ENCODE measurements at regions not wholly inside any gene's neighbourhood (a gene's known extent, or its start where the extent isn't known, plus 50 kb on each side); places are given as distances from the start of the nearest gene placed in this dataset.
"Not testable (repeated sequence)": the region's sequence is repeated elsewhere in the genome, so short reads cannot be mapped to it uniquely, and the experiment has no call there.

DNA sequence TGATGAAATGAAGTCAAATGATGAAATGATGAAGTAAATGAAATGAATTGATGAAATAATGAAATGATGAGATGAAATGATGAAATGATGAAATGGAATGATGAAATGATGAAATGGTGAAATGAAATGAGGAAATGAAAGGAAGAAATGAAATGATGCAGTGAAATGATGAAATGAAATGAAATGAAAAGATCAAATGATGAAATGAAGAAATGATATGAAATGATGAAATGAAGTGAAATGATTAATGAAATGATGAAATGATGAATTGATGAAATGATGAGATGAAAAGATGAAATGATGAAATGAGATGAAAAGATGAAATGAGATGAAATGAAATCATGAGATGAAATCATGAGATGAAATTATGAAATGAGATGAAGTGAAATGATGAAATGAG is 139.2 kb upstream of the ERV3-1 start:
- H3K36me3 ChIP-seq (replicated peaks in 1 of 2; ENCODE audit: control extremely low read depth in 1 of 2, control insufficient read depth in 1 of 2, extremely low read depth in 1 of 2, insufficient read depth in 2 of 2, low read length in 1 of 2); DNase-seq; H3K27me3 Mint-ChIP-seq; H3K27ac ChIP-seq (ENCODE audit: low read length in 2 of 2); H3K4me3 Mint-ChIP-seq; H2AFZ ChIP-seq (ENCODE audit: insufficient read depth, low read depth, low read length, poor library complexity, severe bottlenecking); CTCF ChIA-PET; H3K4me2 ChIP-seq (replicated peaks; ENCODE audit: low read depth, low read length, poor library complexity, severe bottlenecking); H4K20me1 ChIP-seq (ENCODE audit: control insufficient read depth, insufficient read depth, low read length, poor library complexity, severe bottlenecking); intact Hi-C loops (cut with micrococcal nuclease); H3K4me1 ChIP-seq (ENCODE audit: control insufficient read depth in 2 of 2, insufficient read depth in 2 of 2, low read length in 2 of 2); H3K9me3 Mint-ChIP-seq (ENCODE audit: insufficient read depth); H3K27ac Mint-ChIP-seq; H3K27me3 ChIP-seq (replicated peaks in 1 of 4; ENCODE audit: control extremely low read depth in 1 of 4, control insufficient read depth in 3 of 4, insufficient read depth in 4 of 4, low read length in 3 of 4); H3K9ac ChIP-seq (ENCODE audit: low read length); H3K4me3 ChIP-seq (ENCODE audit: control extremely low read depth in 1 of 5, extremely low read depth in 1 of 5, insufficient read depth in 1 of 5, low read depth in 2 of 5, low read length in 4 of 5); H3K79me2 ChIP-seq (ENCODE audit: control insufficient read depth, insufficient read depth, low read length); ATAC-seq (ENCODE audit: low read depth); H3K4me1 Mint-ChIP-seq; POLR2A ChIA-PET; H3K9me3 ChIP-seq (ENCODE audit: control extremely low read depth in 1 of 3, control insufficient read depth in 2 of 3, insufficient read depth in 1 of 3, low read length in 2 of 3): not testable (repeated sequence)

- no CpG with 5 or more reads among the region's 1 CpG for WGBS (ENCODE audit: insufficient coverage)
- H3K27ac Mint-ChIP-seq: not testable (repeated sequence)
Measured at GRCh38 chr7:65145008-65145407, 138.5 kb upstream of the ERV3-1 start.

GRCh38 chr7:65144557-65144956 is 138.1 kb upstream of the ERV3-1 start:
- H3K4me3 Mint-ChIP-seq; H3K9ac ChIP-seq (ENCODE audit: low read length); H3K79me2 ChIP-seq (ENCODE audit: control insufficient read depth, insufficient read depth, low read length); intact Hi-C loops (cut with micrococcal nuclease); H3K9me3 Mint-ChIP-seq (ENCODE audit: insufficient read depth); H3K4me1 ChIP-seq (ENCODE audit: control insufficient read depth in 2 of 2, insufficient read depth in 2 of 2, low read length in 2 of 2); CTCF ChIA-PET; DNase-seq; H3K4me2 ChIP-seq (replicated peaks; ENCODE audit: low read depth, low read length, poor library complexity, severe bottlenecking); H3K27me3 Mint-ChIP-seq; H3K36me3 ChIP-seq (replicated peaks in 1 of 2; ENCODE audit: control extremely low read depth in 1 of 2, control insufficient read depth in 1 of 2, extremely low read depth in 1 of 2, insufficient read depth in 2 of 2, low read length in 1 of 2); H3K27me3 ChIP-seq (replicated peaks in 1 of 4; ENCODE audit: control extremely low read depth in 1 of 4, control insufficient read depth in 3 of 4, insufficient read depth in 4 of 4, low read length in 3 of 4); H4K20me1 ChIP-seq (ENCODE audit: control insufficient read depth, insufficient read depth, low read length, poor library complexity, severe bottlenecking); H3K27ac ChIP-seq (ENCODE audit: low read length in 2 of 2); H3K4me1 Mint-ChIP-seq; H3K9me3 ChIP-seq (ENCODE audit: control extremely low read depth in 1 of 3, control insufficient read depth in 2 of 3, insufficient read depth in 1 of 3, low read length in 2 of 3); H3K27ac Mint-ChIP-seq; ATAC-seq (ENCODE audit: low read depth); H2AFZ ChIP-seq (ENCODE audit: insufficient read depth, low read depth, low read length, poor library complexity, severe bottlenecking); H3K4me3 ChIP-seq (ENCODE audit: control extremely low read depth in 1 of 5, extremely low read depth in 1 of 5, insufficient read depth in 1 of 5, low read depth in 2 of 5, low read length in 4 of 5); POLR2A ChIA-PET: not testable (repeated sequence)
- WGBS (ENCODE audit: insufficient coverage): 100% methylated on average over 2 of the region's 2 CpGs

More at GRCh38 chr7:65145008-65145407, 138.5 kb upstream of the ERV3-1 start:
- H3K4me1 Mint-ChIP-seq; CTCF ChIA-PET; H3K4me3 Mint-ChIP-seq; H3K4me1 ChIP-seq (ENCODE audit: control insufficient read depth in 2 of 2, insufficient read depth in 2 of 2, low read length in 2 of 2); H2AFZ ChIP-seq (ENCODE audit: insufficient read depth, low read depth, low read length, poor library complexity, severe bottlenecking); H3K27ac ChIP-seq (ENCODE audit: low read length in 2 of 2); H3K27me3 Mint-ChIP-seq; H3K4me2 ChIP-seq (replicated peaks; ENCODE audit: low read depth, low read length, poor library complexity, severe bottlenecking); H4K20me1 ChIP-seq (ENCODE audit: control insufficient read depth, insufficient read depth, low read length, poor library complexity, severe bottlenecking); H3K9me3 Mint-ChIP-seq (ENCODE audit: insufficient read depth); DNase-seq; intact Hi-C loops (cut with micrococcal nuclease); H3K79me2 ChIP-seq (ENCODE audit: control insufficient read depth, insufficient read depth, low read length); H3K27me3 ChIP-seq (replicated peaks in 1 of 4; ENCODE audit: control extremely low read depth in 1 of 4, control insufficient read depth in 3 of 4, insufficient read depth in 4 of 4, low read length in 3 of 4); POLR2A ChIA-PET; H3K4me3 ChIP-seq (ENCODE audit: control extremely low read depth in 1 of 5, extremely low read depth in 1 of 5, insufficient read depth in 1 of 5, low read depth in 2 of 5, low read length in 4 of 5); ATAC-seq (ENCODE audit: low read depth); H3K36me3 ChIP-seq (replicated peaks in 1 of 2; ENCODE audit: control extremely low read depth in 1 of 2, control insufficient read depth in 1 of 2, extremely low read depth in 1 of 2, insufficient read depth in 2 of 2, low read length in 1 of 2); H3K9me3 ChIP-seq (ENCODE audit: control extremely low read depth in 1 of 3, control insufficient read depth in 2 of 3, insufficient read depth in 1 of 3, low read length in 2 of 3); H3K9ac ChIP-seq (ENCODE audit: low read length): not testable (repeated sequence)
- TF ChIP-seq CTCF (IDR thresholded peaks at IDR 0.05): peak; percentile 2

- H3K4me3 ChIP-seq (ENCODE audit: control extremely low read depth in 1 of 5, extremely low read depth in 1 of 5, insufficient read depth in 1 of 5, low read depth in 2 of 5, low read length in 4 of 5); H3K79me2 ChIP-seq (ENCODE audit: control insufficient read depth, insufficient read depth, low read length); H3K4me3 Mint-ChIP-seq; H2AFZ ChIP-seq (ENCODE audit: insufficient read depth, low read depth, low read length, poor library complexity, severe bottlenecking); H3K9ac ChIP-seq (ENCODE audit: low read length); H3K27me3 ChIP-seq (replicated peaks in 1 of 4; ENCODE audit: control extremely low read depth in 1 of 4, control insufficient read depth in 3 of 4, insufficient read depth in 4 of 4, low read length in 3 of 4); H3K4me1 Mint-ChIP-seq; H3K4me1 ChIP-seq (ENCODE audit: control insufficient read depth in 2 of 2, insufficient read depth in 2 of 2, low read length in 2 of 2); DNase-seq; POLR2A ChIA-PET; H4K20me1 ChIP-seq (ENCODE audit: control insufficient read depth, insufficient read depth, low read length, poor library complexity, severe bottlenecking); H3K9me3 Mint-ChIP-seq (ENCODE audit: insufficient read depth); H3K27ac ChIP-seq (ENCODE audit: low read length in 2 of 2); H3K27me3 Mint-ChIP-seq; H3K4me2 ChIP-seq (replicated peaks; ENCODE audit: low read depth, low read length, poor library complexity, severe bottlenecking); H3K9me3 ChIP-seq (ENCODE audit: control extremely low read depth in 1 of 3, control insufficient read depth in 2 of 3, insufficient read depth in 1 of 3, low read length in 2 of 3); CTCF ChIA-PET; H3K36me3 ChIP-seq (replicated peaks in 1 of 2; ENCODE audit: control extremely low read depth in 1 of 2, control insufficient read depth in 1 of 2, extremely low read depth in 1 of 2, insufficient read depth in 2 of 2, low read length in 1 of 2); ATAC-seq (ENCODE audit: low read depth); H3K27ac Mint-ChIP-seq; intact Hi-C loops (cut with micrococcal nuclease): not testable (repeated sequence)
- WGBS (ENCODE audit: insufficient coverage): no CpG with 5 or more reads among the region's 2 CpGs
Measured at GRCh38 chr7:65144119-65144518, 137.6 kb upstream of the ERV3-1 start.

All from B cell (primary cell).